Amygdala (tissue), 56 donors: ENCODE measurements at regions not wholly inside any gene's neighbourhood (a gene's known extent, or its start where the extent isn't known, plus 50 kb on each side); places are given as distances from the start of the nearest gene placed in this dataset.
A peak's percentile ranks its signal among the peaks of the same experiment; 100 is the strongest.
"Not testable (repeated sequence)": the region's sequence is repeated elsewhere in the genome, so short reads cannot be mapped to it uniquely, and the experiment has no call there.

Experiments used
- DNase-seq, 56 donors: peaks; one replicate each; lab custom pipeline; 2025; lab: John Stamatoyannopoulos, UW

DNA sequence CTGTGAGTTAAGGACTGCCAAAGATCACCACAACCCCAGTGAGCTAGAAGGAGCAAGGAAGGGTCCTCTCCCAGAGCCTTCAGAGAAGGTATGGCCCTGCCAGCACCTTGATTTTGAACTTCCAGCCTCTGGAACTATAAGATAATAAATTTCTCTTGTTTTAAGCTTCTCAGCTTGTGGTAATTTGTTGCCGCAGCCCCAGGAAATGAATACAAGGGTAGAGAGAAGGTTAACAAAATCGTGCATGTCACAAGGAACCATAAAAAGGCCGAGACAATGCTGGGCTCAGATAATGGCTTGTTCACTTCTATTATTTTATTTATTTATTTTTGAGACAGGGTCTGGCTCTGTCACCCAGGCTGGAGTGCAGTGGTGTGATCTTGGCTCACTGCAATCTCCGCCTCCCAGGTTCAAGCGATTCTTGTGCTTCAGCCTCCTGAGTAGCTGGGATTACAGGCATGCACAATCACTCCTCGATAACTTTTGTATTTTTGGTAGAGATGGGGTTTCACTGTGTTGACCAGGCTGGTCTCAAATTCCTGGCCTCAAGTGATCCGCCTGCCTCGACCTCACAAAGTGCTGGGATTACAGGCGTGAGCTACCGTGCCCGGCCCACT lies 71.5 kb downstream of the WSB1 start:
- not testable (repeated sequence) for DNase-seq

DNA sequence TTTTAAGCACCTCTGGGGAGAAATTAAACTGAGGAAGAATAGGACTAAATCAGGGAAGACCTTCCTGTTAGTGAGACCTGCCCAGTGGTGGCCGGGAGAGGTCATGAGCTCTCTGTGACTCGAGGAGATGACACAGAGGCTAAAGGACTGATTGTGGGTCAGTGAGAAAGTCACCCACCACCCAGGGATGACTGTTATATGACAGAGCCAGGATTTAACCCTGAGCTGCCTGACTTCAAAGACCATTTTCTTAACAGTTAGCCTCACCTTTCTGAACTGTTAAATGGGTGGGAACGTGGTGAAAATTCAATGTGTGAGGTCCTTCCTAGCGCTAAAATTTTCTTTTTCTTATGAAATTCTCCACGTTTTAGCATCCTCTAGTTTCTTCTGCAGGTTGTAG lies 72.5 kb downstream of the WSB1 start:
- no peak for DNase-seq

DNA sequence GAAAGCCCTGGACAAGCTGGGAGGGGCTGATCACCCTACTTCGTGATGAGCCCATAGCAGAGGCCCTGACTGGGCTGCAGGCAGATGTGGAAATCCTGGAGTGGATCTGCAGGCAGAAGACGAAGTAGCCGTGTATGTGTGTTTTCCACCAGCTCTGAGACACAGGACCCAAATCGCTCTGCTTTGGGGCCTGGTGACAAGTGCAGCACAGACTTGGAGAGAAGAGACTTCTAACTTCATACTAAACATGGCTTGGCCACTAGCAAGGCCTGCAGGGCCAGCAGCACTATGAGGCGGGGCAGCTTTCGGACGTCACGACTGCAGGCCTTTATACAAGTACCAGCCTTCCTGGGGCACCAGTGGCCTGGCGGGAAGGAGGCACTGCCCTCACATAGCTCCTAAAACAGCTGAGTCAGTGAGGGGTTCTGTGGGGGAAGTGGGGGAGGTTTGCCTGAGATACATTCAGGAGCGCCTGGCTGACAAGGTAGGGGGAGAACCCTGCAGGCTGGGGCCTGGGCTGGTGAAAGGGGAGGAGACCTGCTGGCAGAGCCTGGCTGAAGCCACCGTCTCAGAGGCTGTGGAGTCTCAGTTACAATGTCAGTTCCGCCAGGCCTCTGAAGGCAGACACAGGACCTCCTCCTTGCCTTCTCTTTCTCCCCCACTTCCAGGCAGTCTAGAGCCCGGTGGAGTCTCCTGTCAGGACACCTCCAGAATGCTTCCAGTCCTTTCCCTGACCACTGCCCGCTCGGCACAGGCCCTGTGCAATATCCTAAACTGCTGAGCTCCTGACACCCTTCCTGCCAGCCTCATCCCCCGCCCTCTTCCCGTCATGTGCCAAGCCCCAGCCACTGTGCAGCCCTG lies 73.4 kb downstream of the WSB1 start:
- no peak for DNase-seq

DNA sequence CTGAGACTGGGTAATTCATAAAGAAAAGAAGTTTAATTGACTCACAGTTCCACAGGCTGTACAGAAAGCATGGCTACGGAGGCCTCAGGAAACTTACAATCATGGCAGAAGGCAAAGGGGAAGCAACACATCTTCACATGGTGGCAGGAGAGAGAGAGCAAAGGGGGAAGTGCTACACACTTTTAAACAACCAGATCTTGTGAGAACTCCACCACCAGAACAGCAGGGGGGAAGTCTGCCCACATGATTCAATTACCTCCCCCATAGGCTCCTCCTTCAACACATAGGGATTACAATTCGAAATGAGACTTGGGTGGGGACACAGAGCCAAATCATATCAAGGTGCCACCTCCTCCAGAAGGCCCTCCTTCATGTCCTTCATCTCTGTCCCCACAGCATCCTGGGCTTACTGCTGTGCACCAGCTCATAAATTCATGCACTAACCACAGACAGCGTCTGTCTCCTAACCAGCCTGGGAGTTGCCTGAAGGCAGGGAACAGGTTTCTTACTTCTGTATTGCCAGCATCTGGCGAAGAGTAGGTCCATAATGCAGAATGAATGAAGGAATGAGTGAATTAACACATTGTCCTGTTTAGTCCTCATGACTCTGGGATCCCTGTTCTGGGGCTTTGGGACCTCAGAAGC lies 74.4 kb downstream of the WSB1 start:
- DNase-seq, result no peak

DNA sequence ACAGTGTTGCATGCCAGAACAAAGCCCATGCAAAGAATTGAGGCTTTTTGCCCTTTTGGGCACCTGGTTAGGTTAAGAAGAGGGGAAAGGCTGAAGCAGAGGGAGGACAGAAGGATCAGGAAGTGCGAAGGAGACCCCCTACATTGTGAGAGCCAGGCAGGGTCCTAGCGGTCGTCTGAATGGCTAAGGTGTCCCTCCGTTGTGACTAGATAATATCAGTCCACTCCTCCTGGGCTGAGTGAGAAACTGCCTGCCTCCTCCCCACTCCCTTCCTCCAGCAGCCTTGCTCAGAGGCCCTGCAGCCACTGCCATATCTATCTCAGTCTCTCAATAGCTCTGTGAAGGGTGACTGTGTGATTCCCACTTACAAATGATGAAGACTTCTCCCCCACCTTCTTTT lies 75.1 kb downstream of the WSB1 start:
- DNase-seq, result no peak

DNA sequence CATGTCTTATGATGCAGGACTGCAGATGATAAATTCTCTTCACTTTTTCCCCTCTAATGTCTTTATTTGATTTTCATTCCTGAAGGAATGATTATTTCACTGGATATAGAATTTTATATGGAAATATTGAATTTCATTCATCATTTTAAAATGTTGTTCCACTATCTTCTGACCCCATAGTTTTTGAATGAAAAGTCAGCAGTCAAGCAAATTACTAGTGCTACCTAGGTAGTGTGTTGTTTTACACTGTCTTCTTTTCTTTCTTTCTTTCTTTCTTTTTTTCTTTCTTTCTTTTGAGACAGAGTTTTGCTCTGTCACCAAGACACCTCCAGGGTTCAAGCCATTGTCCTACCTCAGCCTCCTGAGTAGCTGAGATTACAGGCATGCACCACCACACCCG lies 76.9 kb downstream of the WSB1 start:
- DNase-seq, result no peak

DNA sequence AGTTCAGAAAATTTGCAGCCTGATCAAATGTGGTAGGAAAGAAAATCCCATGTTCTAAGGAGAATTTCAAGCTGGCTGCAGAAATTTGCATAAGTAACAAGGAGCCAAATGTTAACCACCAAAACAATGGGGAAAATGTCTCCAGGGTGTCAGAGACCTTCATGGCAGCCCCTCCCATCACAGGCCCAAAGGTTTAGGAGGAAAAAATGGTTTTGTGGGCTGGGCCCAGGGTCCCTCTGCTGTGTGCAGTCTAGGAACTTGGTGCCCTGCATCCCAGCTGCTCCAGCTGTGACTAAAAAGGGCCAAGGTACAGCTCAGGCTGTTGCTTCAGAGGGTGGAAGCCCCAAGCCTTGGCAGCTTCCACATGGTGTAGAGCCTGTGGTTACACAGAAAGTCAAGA lies 79.8 kb downstream of the WSB1 start:
- DNase-seq, result not testable (repeated sequence)

DNA sequence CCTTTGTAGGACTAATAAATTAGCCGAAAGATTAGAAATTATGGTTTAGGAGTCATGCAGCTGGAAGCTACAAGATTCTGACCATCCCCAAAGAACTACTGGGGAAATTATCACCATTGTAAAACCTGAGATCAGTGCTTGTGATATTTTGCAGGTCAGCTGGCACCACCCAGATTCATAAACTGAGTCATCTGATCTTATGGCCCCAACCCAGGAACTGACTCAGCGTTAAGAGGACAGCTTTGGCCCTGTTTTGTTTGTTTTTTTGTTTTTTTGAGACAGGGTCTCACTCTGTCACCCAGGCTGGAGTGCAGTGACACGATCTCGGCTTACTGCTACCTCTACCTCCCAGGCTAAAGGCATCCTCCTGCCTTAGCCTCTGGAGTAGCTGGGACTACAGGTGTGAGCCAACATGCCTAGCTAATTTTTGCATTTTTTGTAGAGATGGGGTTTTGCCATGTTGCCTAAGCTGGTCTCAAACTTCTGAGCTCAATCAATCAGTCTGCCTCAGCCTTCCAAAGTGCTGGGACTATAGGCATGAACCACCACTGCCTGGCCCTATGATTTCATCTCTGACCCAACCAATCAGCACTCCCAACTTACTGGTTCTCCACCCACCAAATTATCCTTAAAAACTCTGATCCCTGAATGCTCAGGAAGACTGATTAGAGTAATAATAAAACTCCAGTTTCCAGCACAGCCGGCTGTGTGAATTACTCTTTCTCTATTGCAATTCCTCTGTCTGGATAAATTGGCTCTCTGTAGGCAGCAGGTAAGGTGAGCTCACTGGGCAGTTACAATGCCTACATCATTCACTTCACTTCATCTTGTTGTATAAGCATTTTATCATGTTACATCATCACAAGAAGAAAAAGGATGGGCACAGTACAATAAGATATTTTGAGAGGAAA lies 79.4 kb upstream of the KSR1 start:
- DNase-seq, result no peak

DNA sequence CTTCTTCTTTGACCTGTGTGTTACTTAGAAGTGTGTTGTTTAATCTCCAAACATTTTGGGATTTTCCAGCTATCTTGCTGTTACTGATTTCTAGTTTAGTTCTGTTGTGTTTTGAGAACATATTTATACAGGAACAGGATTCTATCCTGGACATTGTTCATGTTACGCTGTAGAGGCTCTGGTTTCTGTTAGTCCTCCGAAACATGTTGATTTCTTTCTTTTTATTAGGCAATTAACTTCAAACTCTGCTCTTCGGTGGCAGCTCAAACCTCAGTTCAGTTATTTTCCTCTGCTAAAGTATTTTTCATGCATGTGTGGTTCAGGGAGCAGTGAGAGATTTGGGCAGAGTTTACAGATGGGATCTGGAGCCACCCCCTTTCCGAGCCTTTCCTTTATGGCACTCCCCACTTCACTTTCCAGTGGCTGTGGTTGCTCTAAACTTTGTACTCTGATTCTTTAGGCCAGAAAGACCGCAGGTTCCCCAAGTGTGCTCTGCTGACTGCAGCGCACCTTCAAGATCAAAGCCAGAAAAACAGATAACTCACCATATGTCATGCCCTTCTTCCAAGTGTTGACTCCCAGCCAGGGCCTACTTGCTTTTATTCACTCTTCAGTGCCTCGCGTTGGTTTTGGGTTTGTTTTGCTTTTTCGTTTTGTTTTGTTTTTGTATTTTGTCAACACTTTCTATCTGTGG lies 77.6 kb upstream of the KSR1 start:
- DNase-seq, result no peak

DNA sequence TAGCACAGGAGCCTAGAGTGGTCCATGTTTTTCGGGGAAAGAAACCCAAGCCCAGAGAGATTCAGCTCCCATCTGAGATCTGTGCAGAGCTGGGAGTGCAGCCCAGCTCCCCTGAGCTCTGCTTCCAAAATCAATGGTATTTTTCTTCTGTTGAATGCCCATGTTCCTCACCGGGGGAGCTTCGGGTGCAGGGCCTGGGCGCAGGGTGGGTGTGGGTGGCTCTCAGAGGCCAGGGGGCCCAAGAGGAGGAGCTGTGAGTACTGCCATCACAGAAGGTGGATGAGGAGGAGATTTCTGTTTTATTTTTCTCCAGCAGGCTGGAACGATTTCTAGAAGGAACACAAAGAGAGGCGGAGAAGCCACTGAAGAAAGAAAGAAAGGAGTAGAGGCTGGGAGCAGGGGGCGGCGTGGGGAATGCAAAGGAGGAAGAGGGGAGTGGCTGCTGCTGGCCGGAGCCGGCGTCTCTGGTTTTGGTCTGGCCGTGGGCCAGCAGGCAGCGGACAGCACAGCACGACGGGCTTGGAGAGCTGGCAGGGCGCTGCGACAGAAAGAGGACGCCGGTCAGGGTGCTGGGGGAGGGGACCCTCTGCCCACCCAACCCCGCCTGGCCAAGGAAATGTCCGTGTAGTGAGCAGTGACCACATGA lies 76.2 kb upstream of the KSR1 start:
- peak in 47 of 56 donors; percentile 8 to 77 (median 42) for DNase-seq

DNA sequence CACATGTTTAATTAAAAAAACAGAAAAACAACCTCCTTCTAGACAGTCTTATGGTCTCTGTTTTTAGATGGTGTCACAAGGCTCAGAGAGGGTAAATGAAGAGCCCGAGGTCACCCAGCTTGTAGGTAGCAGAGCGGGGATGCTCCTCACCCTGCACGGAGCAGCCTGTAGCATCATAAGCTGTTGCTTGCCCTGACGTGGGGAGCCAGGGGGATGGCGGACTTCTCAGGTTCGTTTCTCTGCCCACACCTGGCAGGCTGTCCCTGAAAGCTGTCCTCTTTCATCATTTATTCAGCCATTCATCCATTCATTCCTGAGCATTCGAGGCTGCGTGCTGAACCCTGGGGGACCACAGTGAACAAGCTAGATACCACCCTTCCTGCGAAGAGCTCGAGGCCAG lies 75.7 kb upstream of the KSR1 start:
- DNase-seq, result peak in 2 of 56 donors; percentile 41 to 42

DNA sequence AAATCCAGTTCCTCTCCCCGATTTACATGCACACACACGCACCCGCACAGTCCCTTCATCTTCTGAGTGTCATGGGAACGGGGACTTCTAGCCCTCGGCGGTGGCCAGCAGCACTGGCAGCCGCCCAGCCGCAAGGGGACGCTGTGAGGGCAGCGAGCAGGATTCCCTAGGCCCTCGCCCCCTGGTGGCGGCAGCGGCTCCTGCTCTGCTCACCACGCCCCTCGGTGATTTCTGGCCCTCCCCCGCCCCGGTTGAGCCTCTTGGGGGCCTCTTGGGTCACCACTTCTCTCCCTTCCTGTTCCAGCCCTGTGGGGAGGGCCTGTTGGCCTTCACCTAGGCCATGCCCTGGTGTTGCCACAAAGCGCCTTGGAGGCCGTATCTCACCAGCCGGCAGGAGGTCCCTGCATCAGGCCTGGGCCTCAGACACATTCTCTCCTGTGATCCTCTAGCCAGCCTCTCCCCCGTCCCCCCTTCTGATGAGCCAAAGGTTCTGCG lies 75.2 kb upstream of the KSR1 start:
- peak in 38 of 56 donors; percentile 5 to 78 (median 30) for DNase-seq

DNA sequence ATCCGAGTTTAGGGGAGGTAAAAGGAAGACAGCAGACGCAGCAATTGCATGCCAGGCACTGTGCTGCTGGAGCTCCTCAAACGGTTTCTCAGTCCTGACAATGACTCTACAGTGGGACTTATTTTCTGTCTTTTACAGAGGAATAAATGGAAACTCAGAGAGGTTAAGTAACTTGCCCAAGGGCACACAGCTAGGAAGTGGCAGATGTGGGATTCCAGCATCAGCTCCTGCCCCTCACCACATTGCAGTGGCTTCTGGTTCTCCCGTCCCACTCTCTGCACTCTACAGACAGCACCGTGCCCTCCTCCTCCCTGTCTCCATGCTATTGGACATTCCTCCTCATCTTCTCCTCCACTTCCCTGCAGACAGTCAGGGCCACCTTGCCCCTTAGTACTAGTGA lies 74.2 kb upstream of the KSR1 start:
- DNase-seq, result no peak

DNA sequence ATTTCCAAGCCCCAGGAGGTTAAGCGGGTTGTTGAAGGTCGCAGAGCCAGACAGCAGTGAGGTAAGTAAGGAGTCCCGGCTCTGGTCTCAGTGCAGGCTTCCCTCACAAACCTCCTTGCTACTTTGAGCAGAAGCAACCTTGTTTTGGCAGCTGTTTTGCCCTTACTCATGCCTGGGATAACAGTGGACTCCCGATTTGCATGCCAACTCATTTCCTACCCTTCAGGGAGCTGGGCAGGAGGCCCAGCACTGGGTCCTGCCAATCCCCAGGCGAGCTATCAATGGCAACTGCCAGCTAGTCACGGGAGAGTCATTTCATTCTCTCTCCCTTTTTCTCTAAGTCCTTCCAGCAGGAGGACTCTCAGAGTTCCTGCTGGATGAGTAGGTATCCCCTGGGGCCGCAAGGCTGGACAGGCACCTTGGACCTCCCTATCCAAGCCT lies 72.0 kb upstream of the KSR1 start:
- peak in 40 of 56 donors; percentile 11 to 80 (median 40) for DNase-seq

DNA sequence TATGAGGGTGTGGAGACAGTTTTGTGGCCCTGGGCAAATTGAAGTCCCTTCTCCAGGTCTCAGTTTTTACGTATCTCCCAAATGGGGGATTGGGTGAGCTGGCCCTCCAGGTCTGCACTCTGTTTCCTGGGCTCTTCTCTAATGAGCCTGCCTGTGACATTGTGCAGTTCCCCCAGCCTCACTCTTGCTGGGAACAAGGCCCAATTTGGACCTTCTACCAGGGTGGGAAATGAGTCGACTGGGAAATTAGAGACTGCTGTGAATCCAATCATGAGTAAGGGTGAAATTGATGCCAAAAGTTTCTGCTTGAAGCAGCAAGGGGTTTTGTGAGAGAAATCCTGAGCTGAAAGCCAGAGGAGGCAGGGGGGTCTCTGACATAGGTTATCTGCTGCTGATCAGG lies 71.5 kb upstream of the KSR1 start:
- no peak for DNase-seq

DNA sequence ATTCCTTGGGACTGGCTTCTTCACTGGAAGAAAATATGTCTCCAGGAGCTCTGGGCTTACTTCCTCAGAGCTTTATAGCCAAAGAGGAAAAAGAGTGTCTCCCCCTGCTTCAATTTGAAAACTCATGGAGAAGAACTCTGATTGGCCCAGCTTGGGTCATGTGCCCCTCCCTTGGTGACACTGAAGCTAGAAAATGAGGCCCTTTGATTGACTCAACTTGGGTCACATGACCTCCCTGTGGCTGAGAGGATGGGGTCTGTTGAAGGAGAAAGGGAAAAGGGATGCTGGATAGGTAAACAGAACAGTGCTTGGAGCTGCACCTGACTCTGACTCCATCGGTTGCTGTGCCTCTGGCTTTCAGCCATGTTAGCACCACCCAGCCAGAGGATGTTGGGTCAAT lies 70.6 kb upstream of the KSR1 start:
- no peak for DNase-seq

DNA sequence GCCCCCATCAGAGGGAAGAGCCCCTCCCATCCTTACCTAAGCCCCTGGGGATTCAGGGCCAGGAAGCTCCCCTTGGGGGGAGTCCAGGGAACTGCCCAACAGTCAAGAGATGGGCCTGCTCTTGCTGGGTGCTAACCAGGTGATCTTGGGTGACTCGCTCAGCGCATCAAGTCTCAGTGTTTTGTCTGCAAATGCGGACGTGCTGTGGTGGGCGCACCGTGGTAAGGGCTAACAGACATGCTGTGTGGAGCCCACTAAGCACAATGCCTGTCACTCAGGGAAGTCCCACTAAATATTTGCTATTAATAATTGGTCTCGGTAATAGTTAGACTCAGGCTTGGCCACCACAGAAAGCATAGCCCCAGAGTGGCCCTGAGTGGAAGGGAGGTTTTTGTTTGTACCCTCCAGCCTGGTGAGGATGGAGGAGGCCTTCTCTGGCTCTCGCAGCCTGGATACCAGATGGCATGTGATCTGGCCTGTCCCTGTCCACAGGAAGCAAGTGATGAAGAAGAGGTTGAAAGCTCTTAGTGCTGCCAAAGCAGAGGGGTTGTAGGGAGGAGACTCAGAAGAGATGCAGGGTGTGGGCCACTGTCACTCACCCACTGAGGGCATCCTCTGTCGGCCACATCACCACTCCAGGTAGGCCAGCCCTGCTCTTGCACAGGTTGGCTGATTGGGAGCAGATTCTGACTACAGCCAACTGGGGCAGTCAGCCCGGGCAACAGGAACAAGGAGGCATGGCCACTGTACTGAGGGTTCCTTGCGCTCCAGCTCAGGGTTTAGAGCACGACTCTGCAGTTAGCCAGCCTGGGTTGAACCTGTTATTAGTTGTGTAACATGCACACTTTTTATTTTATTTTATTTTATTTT lies 69.8 kb upstream of the KSR1 start:
- no peak for DNase-seq

DNA sequence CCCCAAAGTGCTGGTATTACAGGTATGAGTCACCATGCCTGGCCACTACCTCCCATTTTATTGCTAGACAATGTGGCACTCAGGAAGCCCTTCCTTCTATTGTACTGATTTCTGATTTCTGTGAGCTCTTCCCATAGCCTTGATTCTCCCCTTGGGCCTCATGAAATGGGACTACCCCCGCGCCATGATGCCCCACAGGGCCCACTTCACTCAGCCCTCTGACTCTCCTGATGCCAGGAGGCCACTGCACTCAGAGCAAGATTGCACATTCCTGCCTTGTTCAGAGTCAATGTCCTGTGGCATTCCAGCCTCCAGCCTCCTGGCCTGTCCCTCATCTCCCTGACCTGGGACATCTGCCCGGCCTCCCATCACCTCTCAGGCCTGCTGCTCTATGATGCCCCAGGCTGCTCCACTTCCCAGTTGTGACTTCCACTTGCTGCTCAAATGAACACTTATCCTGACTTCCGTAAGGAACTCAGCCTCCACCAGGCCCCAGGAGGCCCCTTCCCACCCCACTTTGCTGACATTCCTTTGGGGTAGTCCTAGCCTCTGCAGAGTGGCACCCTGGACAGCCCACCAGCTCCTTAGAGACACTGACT lies 66.6 kb upstream of the KSR1 start:
- no peak for DNase-seq
